ENCODE measurements at regions not wholly inside any gene's neighbourhood (a gene's known extent, or its start where the extent isn't known, plus 50 kb on each side); places are given as distances from the start of the nearest gene placed in this dataset.

- TF ChIP-seq EP300 (IDR thresholded peaks at IDR 0.05; ENCODE audit: borderline replicate concordance): no peak
- TF ChIP-seq CEBPB (IDR thresholded peaks at IDR 0.05): no peak
- TF ChIP-seq ZBTB7A (IDR thresholded peaks at IDR 0.05; ENCODE audit: low read depth): no peak
- TF ChIP-seq NFIC (IDR thresholded peaks at IDR 0.05): no peak
Observed at GRCh38 chrX:66918511-66918910, 279.6 kb upstream of the EDA2R start.

GRCh38 chrX:66915893-66916292, 277.0 kb upstream of the EDA2R start:
- TF ChIP-seq TAF1 (IDR thresholded peaks at IDR 0.05; ENCODE audit: low read depth) (no peak), TEAD4 (IDR thresholded peaks at IDR 0.05) (no peak), MAX (IDR thresholded peaks at IDR 0.05) (no peak), CEBPB (IDR thresholded peaks at IDR 0.05) (no peak), EP300 (IDR thresholded peaks at IDR 0.05; ENCODE audit: borderline replicate concordance) (no peak), EGR1 (IDR thresholded peaks at IDR 0.05) (no peak)

- TF ChIP-seq REST (IDR thresholded peaks at IDR 0.05; ENCODE audit: low read depth) (no peak), RAD21 (IDR thresholded peaks at IDR 0.05; ENCODE audit: low read depth) (no peak), TEAD4 (IDR thresholded peaks at IDR 0.05) (no peak), EP300 (IDR thresholded peaks at IDR 0.05; ENCODE audit: borderline replicate concordance) (no peak), TAF1 (IDR thresholded peaks at IDR 0.05; ENCODE audit: low read depth) (no peak), USF1 (IDR thresholded peaks at IDR 0.05) (no peak), CREB1 (IDR thresholded peaks at IDR 0.05; ENCODE audit: low read depth) (no peak), FOXM1 (IDR thresholded peaks at IDR 0.05; ENCODE audit: borderline replicate concordance, low read depth) (no peak), MAX (IDR thresholded peaks at IDR 0.05) (no peak), ZBTB7A (IDR thresholded peaks at IDR 0.05; ENCODE audit: low read depth) (no peak), YY1 (IDR thresholded peaks at IDR 0.05; ENCODE audit: low read depth) (no peak), TCF12 (IDR thresholded peaks at IDR 0.05; ENCODE audit: low read depth) (no peak), EGR1 (IDR thresholded peaks at IDR 0.05) (no peak), CEBPB (IDR thresholded peaks at IDR 0.05) (no peak), NFIC (IDR thresholded peaks at IDR 0.05) (no peak)
Observed at GRCh38 chrX:66914080-66914479, 275.2 kb upstream of the EDA2R start.

DNA sequence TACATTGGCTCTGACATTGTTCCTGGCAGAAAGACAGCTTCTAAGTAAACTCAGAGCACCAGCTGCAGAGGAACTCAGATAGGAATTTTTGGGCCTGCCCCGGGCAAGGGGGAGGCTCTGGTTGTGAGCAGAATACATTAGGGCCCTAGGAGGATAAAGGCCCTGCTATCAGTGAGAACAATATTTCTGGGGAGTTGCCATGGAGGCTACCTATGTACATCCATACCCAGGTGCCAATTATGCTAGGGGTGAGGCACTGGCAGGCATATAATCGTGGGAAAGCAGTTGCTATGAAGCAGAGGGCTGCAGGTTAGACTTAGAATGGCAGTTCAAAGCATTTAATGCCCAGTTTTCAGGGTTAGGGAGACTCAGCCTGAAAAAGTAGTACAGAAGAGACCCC, 273.5 kb upstream of the EDA2R start:
- TF ChIP-seq CREB1 (IDR thresholded peaks at IDR 0.05; ENCODE audit: low read depth) (no peak), REST (IDR thresholded peaks at IDR 0.05; ENCODE audit: low read depth) (no peak), YY1 (IDR thresholded peaks at IDR 0.05; ENCODE audit: low read depth) (no peak), ZBTB7A (IDR thresholded peaks at IDR 0.05; ENCODE audit: low read depth) (no peak), CEBPB (IDR thresholded peaks at IDR 0.05) (no peak)

DNA sequence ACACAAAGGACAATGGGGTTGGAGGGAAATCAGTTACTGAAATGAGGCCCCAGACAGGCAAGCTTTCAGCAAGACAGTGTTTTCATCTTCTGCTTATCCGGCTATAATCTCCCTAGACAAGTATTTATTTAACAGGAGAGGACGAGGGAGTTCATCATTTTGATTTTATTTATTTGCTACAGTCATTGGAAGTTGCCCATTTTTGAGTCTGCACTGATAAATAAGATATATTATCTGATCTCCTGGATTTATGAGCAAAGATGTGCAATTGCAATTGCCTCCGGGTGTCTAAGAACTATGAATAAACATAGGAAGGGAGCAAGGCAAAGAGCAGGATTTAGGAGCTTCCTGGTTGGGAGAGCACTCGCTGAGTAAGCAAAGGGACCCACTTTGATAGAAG, 263.2 kb upstream of the EDA2R start:
- no peak for TF ChIP-seq FOXM1 (IDR thresholded peaks at IDR 0.05; ENCODE audit: borderline replicate concordance, low read depth)
- TF ChIP-seq RAD21 (IDR thresholded peaks at IDR 0.05; ENCODE audit: low read depth): no peak
- no peak for TF ChIP-seq YY1 (IDR thresholded peaks at IDR 0.05; ENCODE audit: low read depth)
- no peak for TF ChIP-seq REST (IDR thresholded peaks at IDR 0.05; ENCODE audit: low read depth)
- no peak for TF ChIP-seq USF1 (IDR thresholded peaks at IDR 0.05)
- TF ChIP-seq ZBTB7A (IDR thresholded peaks at IDR 0.05; ENCODE audit: low read depth): no peak
- TF ChIP-seq CEBPB (IDR thresholded peaks at IDR 0.05): no peak
- no peak for TF ChIP-seq TCF12 (IDR thresholded peaks at IDR 0.05; ENCODE audit: low read depth)
- TF ChIP-seq NFIC (IDR thresholded peaks at IDR 0.05): no peak
- TF ChIP-seq MAX (IDR thresholded peaks at IDR 0.05): no peak
- no peak for TF ChIP-seq EGR1 (IDR thresholded peaks at IDR 0.05)
- no peak for TF ChIP-seq TEAD4 (IDR thresholded peaks at IDR 0.05)
- no peak for TF ChIP-seq EP300 (IDR thresholded peaks at IDR 0.05; ENCODE audit: borderline replicate concordance)
- TF ChIP-seq TAF1 (IDR thresholded peaks at IDR 0.05; ENCODE audit: low read depth): no peak

Measured in Ishikawa (cell line).